Activated B cell treated with CpG ODN at 0.5 μM for 24 hours (primary cell): ENCODE measurements at regions not wholly inside any gene's neighbourhood (a gene's known extent, or its start where the extent isn't known, plus 50 kb on each side); places are given as distances from the start of the nearest gene placed in this dataset.

Experiments
- ATAC-seq: fragments of 200-7000 bp; cut with Tn5 transposase; one replicate; pipeline ENCODE4 v1.10.0; 2021; ENCODE audit warnings: low read depth, mild to moderate bottlenecking, moderate library complexity
- CTCF ChIA-PET: fragments of 350-600 bp; sonication (Branson Sonifier 250); formaldehyde crosslinking; loops from one replicate; lab custom pipeline; 2021; ENCODE audit warnings: antibody characterized with exemption; lab: Charles Lee
- POLR2A ChIA-PET: fragments of 350-600 bp; sonication (Branson Sonifier 250); formaldehyde crosslinking; loops from one replicate; lab custom pipeline; 2021; ENCODE audit warnings: antibody characterized with exemption; lab: Charles Lee
- DNase-seq: peaks from one replicate; pipeline ENCODE4 v3.0.0; 2022
- H3K27ac Mint-ChIP-seq: one replicate; pipeline ENCODE4 v1.8.0; 2020; ENCODE audit warnings: mixed read lengths
- H3K27me3 Mint-ChIP-seq: one replicate; pipeline ENCODE4 v1.8.0; 2021; ENCODE audit warnings: mixed read lengths
- H3K36me3 Mint-ChIP-seq: one replicate; pipeline ENCODE4 v1.8.0; 2021; ENCODE audit warnings: low read depth, mixed read lengths
- H3K4me1 Mint-ChIP-seq: one replicate; pipeline ENCODE4 v1.8.0; 2021; ENCODE audit warnings: mixed read lengths
- H3K4me3 Mint-ChIP-seq: one replicate; pipeline ENCODE4 v1.8.0; 2020; ENCODE audit warnings: mild to moderate bottlenecking, mixed read lengths
- H3K9me3 Mint-ChIP-seq: one replicate; pipeline ENCODE4 v1.8.0; 2020; ENCODE audit warnings: mixed read lengths
- intact Hi-C: fragments of 100-400 bp; cut with micrococcal nuclease; formaldehyde crosslinking; loops from one replicate; pipeline ENCODE4 v1.15.1; 2024
- TF ChIP-seq, protein P1 (sequence below): fragments of 200-600 bp; IDR thresholded peaks from one replicate; pipeline ENCODE4 v1.8.0; 2022; ENCODE audit warnings: antibody characterized with exemption, mild to moderate bottlenecking

DNA sequence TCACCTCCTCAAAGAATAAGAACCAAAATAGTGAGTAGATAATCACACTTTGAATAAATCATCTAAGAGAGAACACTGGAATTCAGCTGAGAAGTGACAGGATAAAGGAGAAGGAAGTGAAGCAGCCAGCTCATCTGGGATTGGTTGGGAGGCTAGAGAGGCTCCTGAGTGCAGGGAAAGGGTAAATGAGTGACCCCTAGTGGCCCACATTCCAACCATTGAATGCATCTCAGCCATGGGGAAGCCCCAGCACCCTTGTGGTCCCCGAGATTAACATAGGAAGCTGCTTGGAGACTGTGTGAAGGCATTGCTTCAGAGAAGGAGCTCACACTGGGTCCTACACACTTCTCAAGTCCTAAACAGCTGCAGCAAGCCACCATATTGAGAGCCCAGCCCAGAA is 82.3 kb downstream of the JRKL start:
- intact Hi-C loops = no loop called here
- Mint-ChIP-seq H3K4me1 (no peaks in the 10 kb centered on the region), H3K9me3 (peaks cover 17% of the 10 kb centered on the region), H3K27me3 (peaks cover 11% of the 10 kb centered on the region), H3K27ac (no peak overlapping the region), H3K4me3 (no peak overlapping the region), H3K36me3 (no peaks in the 10 kb centered on the region)
- no peak for ATAC-seq
- no peak for DNase-seq
- CTCF ChIA-PET = interaction anchor here (3.2 kb wide), 1 partner anchor 9 kb away, joined by 10 read pairs; no protein-coding TSS in a partner anchor
- POLR2A ChIA-PET = no interaction called here
- TF ChIP-seq, protein P1, sequence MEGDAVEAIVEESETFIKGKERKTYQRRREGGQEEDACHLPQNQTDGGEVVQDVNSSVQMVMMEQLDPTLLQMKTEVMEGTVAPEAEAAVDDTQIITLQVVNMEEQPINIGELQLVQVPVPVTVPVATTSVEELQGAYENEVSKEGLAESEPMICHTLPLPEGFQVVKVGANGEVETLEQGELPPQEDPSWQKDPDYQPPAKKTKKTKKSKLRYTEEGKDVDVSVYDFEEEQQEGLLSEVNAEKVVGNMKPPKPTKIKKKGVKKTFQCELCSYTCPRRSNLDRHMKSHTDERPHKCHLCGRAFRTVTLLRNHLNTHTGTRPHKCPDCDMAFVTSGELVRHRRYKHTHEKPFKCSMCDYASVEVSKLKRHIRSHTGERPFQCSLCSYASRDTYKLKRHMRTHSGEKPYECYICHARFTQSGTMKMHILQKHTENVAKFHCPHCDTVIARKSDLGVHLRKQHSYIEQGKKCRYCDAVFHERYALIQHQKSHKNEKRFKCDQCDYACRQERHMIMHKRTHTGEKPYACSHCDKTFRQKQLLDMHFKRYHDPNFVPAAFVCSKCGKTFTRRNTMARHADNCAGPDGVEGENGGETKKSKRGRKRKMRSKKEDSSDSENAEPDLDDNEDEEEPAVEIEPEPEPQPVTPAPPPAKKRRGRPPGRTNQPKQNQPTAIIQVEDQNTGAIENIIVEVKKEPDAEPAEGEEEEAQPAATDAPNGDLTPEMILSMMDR = no peak

DNA sequence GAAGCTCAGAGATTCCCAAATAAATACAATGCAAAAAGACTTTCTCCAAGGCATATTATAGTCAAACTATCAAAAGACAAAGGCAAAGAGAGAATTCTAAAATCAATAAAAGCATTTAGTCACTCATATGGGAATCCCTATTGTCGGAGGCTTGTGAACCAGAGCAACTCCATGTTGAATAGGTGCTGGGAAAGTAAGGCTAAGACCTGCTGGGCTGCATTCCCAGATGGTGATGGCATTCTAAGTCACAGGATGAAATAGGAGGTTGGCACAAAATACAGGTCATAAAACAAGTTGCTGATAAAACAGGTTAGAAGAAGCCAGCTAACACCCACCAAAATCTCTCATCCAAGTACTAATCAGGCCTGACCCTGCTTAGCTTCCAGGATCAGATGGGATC is 84.5 kb downstream of the JRKL start:
- peaks cover 11% of the 10 kb centered on the region for H3K27me3 Mint-ChIP-seq
- H3K9me3 Mint-ChIP-seq = peaks cover 21% of the 10 kb centered on the region
- H3K27ac Mint-ChIP-seq = no peak overlapping the region
- H3K4me3 Mint-ChIP-seq = no peak overlapping the region
- POLR2A ChIA-PET = no interaction called here
- TF ChIP-seq, protein P1 = no peak
- intact Hi-C loops = no loop called here
- ATAC-seq = no peak
- no peak for DNase-seq
- no peaks in the 10 kb centered on the region for H3K4me1 Mint-ChIP-seq
- H3K36me3 Mint-ChIP-seq = no peaks in the 10 kb centered on the region
- CTCF ChIA-PET = interaction anchor here (3.2 kb wide), 1 partner anchor 11 kb away, joined by 10 read pairs; no protein-coding TSS in a partner anchor

DNA sequence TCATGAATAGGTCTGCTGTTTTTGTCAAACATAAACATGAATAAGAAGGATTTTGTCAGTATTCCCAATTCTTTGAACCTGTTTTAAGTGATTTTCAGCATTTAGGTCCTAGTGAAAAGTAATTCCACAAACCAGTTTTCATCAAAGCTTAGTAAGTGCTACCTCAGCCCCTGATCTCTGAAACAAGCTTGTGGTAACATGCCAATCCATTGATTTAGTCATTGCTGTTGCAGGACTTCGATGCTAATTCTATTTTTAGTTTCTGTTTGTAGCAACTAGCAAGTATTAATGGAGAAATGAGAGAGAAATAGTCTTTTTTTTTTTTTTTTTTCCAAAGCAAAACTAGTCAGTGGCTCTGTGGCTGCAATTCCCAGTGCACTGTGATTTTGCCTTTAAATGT is 91.4 kb downstream of the JRKL start:
- TF ChIP-seq, protein P1 = no peak
- intact Hi-C loops = no loop called here
- ChIA-PET CTCF (no interaction called here), POLR2A (no interaction called here)
- no peak for DNase-seq
- Mint-ChIP-seq H3K4me1 (no peaks in the 10 kb centered on the region), H3K4me3 (no peak overlapping the region), H3K27me3 (peaks cover 4% of the 10 kb centered on the region), H3K27ac (no peak overlapping the region), H3K9me3 (peaks cover 4% of the 10 kb centered on the region), H3K36me3 (no peaks in the 10 kb centered on the region)
- no peak for ATAC-seq

DNA sequence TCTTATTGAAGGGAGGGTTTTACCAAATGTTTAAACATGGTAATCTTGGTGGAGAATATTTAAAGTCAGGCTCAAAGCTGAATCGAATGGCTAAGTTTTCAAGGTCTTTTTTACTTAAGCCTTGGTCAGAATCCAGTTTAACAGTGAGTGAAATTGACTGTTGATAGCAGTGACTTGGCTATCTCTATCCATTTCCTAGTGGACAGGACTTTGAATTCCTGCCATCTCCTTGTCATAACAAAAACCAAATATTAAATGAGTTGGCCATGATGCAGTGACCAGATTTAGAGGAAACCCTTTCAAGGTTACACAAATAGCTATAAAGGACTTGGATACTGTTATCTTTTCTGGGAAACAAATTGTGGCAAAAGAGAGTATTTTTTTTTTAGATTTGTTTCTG is 92.0 kb downstream of the JRKL start:
- peaks cover 7% of the 10 kb centered on the region for H3K27me3 Mint-ChIP-seq
- intact Hi-C loops = no loop called here
- peaks cover 4% of the 10 kb centered on the region for H3K9me3 Mint-ChIP-seq
- TF ChIP-seq, protein P1 = no peak
- CTCF ChIA-PET = no interaction called here
- DNase-seq (no peak), ATAC-seq (no peak)
- H3K36me3 Mint-ChIP-seq = no peaks in the 10 kb centered on the region
- H3K4me1 Mint-ChIP-seq = no peaks in the 10 kb centered on the region
- H3K4me3 Mint-ChIP-seq = no peak overlapping the region
- H3K27ac Mint-ChIP-seq = no peak overlapping the region
- POLR2A ChIA-PET = no interaction called here

DNA sequence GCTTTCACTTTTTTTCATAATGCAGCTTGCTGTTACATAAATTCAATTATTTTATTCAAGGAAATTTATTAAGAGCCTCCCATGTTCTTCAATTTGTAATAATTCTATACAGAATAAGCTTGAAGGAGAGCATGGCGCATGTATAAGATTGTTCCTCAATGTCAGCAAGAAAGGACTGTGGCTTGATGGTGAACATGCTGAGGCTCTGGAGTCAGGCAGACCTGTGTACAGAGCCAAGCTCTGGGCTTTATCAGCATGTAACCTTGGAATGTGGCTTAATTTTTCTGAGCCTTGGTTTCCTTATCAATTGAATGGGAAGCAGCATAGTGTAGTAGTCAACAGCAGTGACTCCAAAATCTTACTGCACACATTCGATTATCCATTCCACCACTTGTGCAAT is 92.4 kb downstream of the JRKL start:
- TF ChIP-seq, protein P1 = no peak
- ChIA-PET CTCF (no interaction called here), POLR2A (no interaction called here)
- intact Hi-C loops = no loop called here
- Mint-ChIP-seq H3K27ac (no peak overlapping the region), H3K9me3 (peaks cover 4% of the 10 kb centered on the region), H3K4me3 (no peak overlapping the region), H3K27me3 (peaks cover 9% of the 10 kb centered on the region), H3K36me3 (no peaks in the 10 kb centered on the region), H3K4me1 (no peaks in the 10 kb centered on the region)
- DNase-seq (no peak), ATAC-seq (no peak)
